A549 (cell line): ENCODE measurements at regions not wholly inside any gene's neighbourhood (a gene's known extent, or its start where the extent isn't known, plus 50 kb on each side); places are given as distances from the start of the nearest gene placed in this dataset.

Experiments used
- ATAC-seq, 2 experiments: fragments of 200-7000 bp in 1 of 2; fragments of >200 bp in 1 of 2; cut with Nextera tagmentation in 1 of 2; cut with Tn5 transposase in 1 of 2; 3 replicates each; pipeline versions ENCODE4 v1.8.0 to v1.9.1; 2018 to 2020; ENCODE audit warnings: mild to moderate bottlenecking in 1 of 2, moderate library complexity in 1 of 2
- CTCF ChIA-PET: fragments of 300-600 bp; sonication (Branson Sonifier 250); formaldehyde crosslinking; extraction: SDS; loops from one replicate; lab custom pipeline; 2021; ENCODE audit warnings: antibody characterized with exemption, inconsistent platforms; lab: Yijun Ruan, JAX
- POLR2A ChIA-PET: fragments of 350-600 bp; formaldehyde crosslinking; extraction: SDS; loops from one replicate; lab custom pipeline; 2021; ENCODE audit warnings: antibody characterized with exemption, inconsistent platforms; lab: Yijun Ruan, JAX
- DNase-seq, 2 experiments: peaks; one replicate each; pipeline versions ENCODE4 v3.0.0 to v3.0.0-alpha.2; 2011 to 2016; ENCODE audit warnings: low read depth in 1 of 2, low spot score in 1 of 2
- FAIRE-seq: peaks from 2 replicates; lab custom pipeline; 2011; peaks lifted over from hg19 to GRCh38; lab: Jason Lieb, UNC
- H3K27ac ChIP-seq, 2 experiments: fragments of >200 bp; sonication (Bioruptor Twin); formaldehyde crosslinking; 3 replicates each; pipeline ENCODE4 v1.5.1; 2016 to 2017
- H3K4me1 ChIP-seq: fragments of >200 bp; sonication (Bioruptor Twin); formaldehyde crosslinking; 3 replicates; pipeline ENCODE4 v1.6.1; 2016
- H3K4me2 ChIP-seq: fragments of >200 bp; sonication (Bioruptor Twin); formaldehyde crosslinking; 3 replicates; pipeline ENCODE4 v1.6.1; 2016
- H3K4me3 ChIP-seq: fragments of >200 bp; sonication (Bioruptor Twin); formaldehyde crosslinking; 3 replicates; pipeline ENCODE4 v1.5.1; 2016
- H3K9me3 ChIP-seq: fragments of >200 bp; sonication (Bioruptor Twin); formaldehyde crosslinking; 3 replicates; pipeline ENCODE4 v1.6.1; 2016
- ATOH8 ChIP-seq: fragments of 250-450 bp; sonication (Bioruptor Pico); IDR thresholded peaks from 2 replicates; pipeline ENCODE4 v1.5.0; 2020; ENCODE audit warnings: low read depth, mild to moderate bottlenecking, moderate library complexity
- CBX8 ChIP-seq: fragments of 200-600 bp; sonication (generic); IDR thresholded peaks from 2 replicates; pipeline ENCODE4 v1.6.1; 2016
- CEBPB ChIP-seq, 2 experiments: fragments of >200 bp in 1 of 2; sonication (Bioruptor Twin) in 1 of 2; formaldehyde crosslinking in 1 of 2; IDR thresholded peaks; 2 replicates each; pipeline ENCODE4 v1.6.1; 2012 to 2016
- E2F6 ChIP-seq: IDR thresholded peaks from 2 replicates; pipeline ENCODE4 v1.6.1; 2012; ENCODE audit warnings: low read depth, borderline replicate concordance
- ELK1 ChIP-seq: fragments of 150-350 bp; IDR thresholded peaks from 2 replicates; pipeline ENCODE4 v1.6.1; 2014; ENCODE audit warnings: low read depth, mild to moderate bottlenecking, low read length
- EP300 ChIP-seq, 2 experiments: fragments of >200 bp; sonication (Bioruptor Twin); formaldehyde crosslinking; IDR thresholded peaks; 2 replicates in 1 of 2; 3 replicates in 1 of 2; pipeline ENCODE4 v1.6.1; 2016 to 2017
- FOSL2 ChIP-seq, 2 experiments: fragments of 450-650 bp in 1 of 2; fragments of >200 bp in 1 of 2; sonication (Bioruptor Twin) in 1 of 2; formaldehyde crosslinking; IDR thresholded peaks; 2 replicates each; pipeline versions ENCODE4 v1.5.0 to v1.6.1; 2016 to 2020; ENCODE audit warnings: mild to moderate bottlenecking in 1 of 2, moderate library complexity in 1 of 2
- FOXS1 ChIP-seq: fragments of 250-450 bp; sonication (Bioruptor Pico); IDR thresholded peaks from 2 replicates; pipeline ENCODE4 v1.5.0; 2020; ENCODE audit warnings: mild to moderate bottlenecking, moderate library complexity
- GATA3 ChIP-seq: IDR thresholded peaks from 2 replicates; pipeline ENCODE4 v1.6.1; 2012; ENCODE audit warnings: borderline replicate concordance
- HDAC2 ChIP-seq: fragments of 200-600 bp; sonication (generic); IDR thresholded peaks from 2 replicates; pipeline ENCODE4 v1.6.1; 2016
- HOXA7 ChIP-seq: fragments of 250-450 bp; sonication (Bioruptor Pico); IDR thresholded peaks from 2 replicates; pipeline ENCODE4 v1.5.0; 2020; ENCODE audit warnings: mild to moderate bottlenecking, moderate library complexity
- JUN ChIP-seq, 2 experiments: fragments of >200 bp; sonication (Bioruptor Twin); formaldehyde crosslinking; IDR thresholded peaks; 2 replicates in 1 of 2; 3 replicates in 1 of 2; pipeline ENCODE4 v1.6.1; 2016 to 2017
- KDM1A ChIP-seq: fragments of 200-600 bp; sonication (generic); IDR thresholded peaks from 2 replicates; pipeline ENCODE4 v1.6.1; 2016; ENCODE audit warnings: low read depth, mild to moderate bottlenecking
- MAFK ChIP-seq: fragments of 450-650 bp; IDR thresholded peaks from 2 replicates; pipeline ENCODE4 v1.6.1; 2014; ENCODE audit not compliant: partially characterized antibody
- NPAS2 ChIP-seq: fragments of 250-450 bp; sonication (Bioruptor Pico); IDR thresholded peaks from 2 replicates; pipeline ENCODE4 v1.8.0; 2022; ENCODE audit warnings: mild to moderate bottlenecking, moderate library complexity, borderline replicate concordance
- PBX3 ChIP-seq: IDR thresholded peaks from 2 replicates; pipeline ENCODE4 v1.6.1; 2012
- POLR2A ChIP-seq: IDR thresholded peaks from 2 replicates; pipeline ENCODE4 v1.6.1; 2012; ENCODE audit warnings: mild to moderate bottlenecking, low read length
- POLR2AphosphoS2 ChIP-seq: conservative IDR thresholded peaks from 2 replicates; pipeline ENCODE4 v1.6.1; 2012; ENCODE audit warnings: low read length, improper control_type of control experiment, inconsistent platforms
- RAD21 ChIP-seq, 2 experiments: fragments of >200 bp in 1 of 2; sonication (Bioruptor Twin) in 1 of 2; formaldehyde crosslinking in 1 of 2; IDR thresholded peaks in 1 of 2; conservative IDR thresholded peaks in 1 of 2; 2 replicates in 1 of 2; 3 replicates in 1 of 2; pipeline ENCODE4 v1.6.1; 2012 to 2018; ENCODE audit warnings: inconsistent platforms in 1 of 2
- RARB ChIP-seq: fragments of 250-450 bp; sonication (Bioruptor Pico); IDR thresholded peaks from 2 replicates; pipeline ENCODE4 v1.8.0; 2021; ENCODE audit warnings: mild to moderate bottlenecking, moderate library complexity
- RNF2 ChIP-seq: fragments of 200-600 bp; sonication (generic); IDR thresholded peaks from 2 replicates; pipeline ENCODE4 v1.6.1; 2016; ENCODE audit warnings: low read depth, mild to moderate bottlenecking, antibody characterized with exemption, moderate library complexity, borderline replicate concordance
- SMC3 ChIP-seq: fragments of >200 bp; sonication (Bioruptor Twin); formaldehyde crosslinking; IDR thresholded peaks from 3 replicates; pipeline ENCODE4 v1.6.1; 2018; ENCODE audit warnings: inconsistent platforms
- SREBF2 ChIP-seq: fragments of 450-650 bp; IDR thresholded peaks from 2 replicates; pipeline ENCODE4 v1.6.1; 2014; ENCODE audit warnings: mild to moderate bottlenecking, moderate library complexity
- TP53 ChIP-seq: fragments of 250-450 bp; sonication (Bioruptor Pico); IDR thresholded peaks from 2 replicates; pipeline ENCODE4 v1.5.0; 2021; ENCODE audit warnings: mild to moderate bottlenecking, moderate library complexity
- USF2 ChIP-seq: fragments of 450-650 bp; IDR thresholded peaks from 2 replicates; pipeline ENCODE4 v1.6.1; 2014; ENCODE audit warnings: antibody characterized with exemption
- ZFP36 ChIP-seq: fragments of 450-650 bp; IDR thresholded peaks from 2 replicates; pipeline ENCODE4 v1.6.1; 2014; ENCODE audit warnings: borderline replicate concordance; ENCODE audit not compliant: partially characterized antibody
- ZSCAN20 ChIP-seq: fragments of 250-450 bp; sonication (Bioruptor Pico); IDR thresholded peaks from 2 replicates; pipeline ENCODE4 v1.8.0; 2022; ENCODE audit warnings: mild to moderate bottlenecking, moderate library complexity
- WGBS: methylation state at CpG from one replicate; pipeline ENCODE4 v1.1.6; 2017; ENCODE audit errors: missing lambda C conversion rate; 5-methylcytosine and 5-hydroxymethylcytosine counted together

GRCh38 chr7:35513828-35514227 lies 181.1 kb downstream of the HERPUD2 start:
- TF ChIP-seq CBX8, result no peak
- TF ChIP-seq EP300 (IDR thresholded peaks at IDR 0.05), result no peak
- TF ChIP-seq CEBPB (IDR thresholded peaks at IDR 0.05), result no peak
- DNase-seq (no peak), ATAC-seq (no peak), FAIRE-seq (no peak)
- ChIA-PET POLR2A (no interaction called here), CTCF (interaction anchor here (0.8 to 1.4 kb wide), 3 partner anchors 24 to 90 kb away, joined by 3 to 4 read pairs (median 4); no protein-coding TSS in a partner anchor)
- Histone ChIP-seq H3K4me3 (no peak overlapping the region), H3K4me1 (no peaks in the 10 kb centered on the region), H3K27ac (no peak overlapping the region), H3K4me2 (no peak overlapping the region), H3K9me3 (no peaks in the 10 kb centered on the region)

- DNase-seq (no peak), ATAC-seq (no peak), FAIRE-seq (no peak)
- H3K27ac ChIP-seq, result no peak overlapping the region
- ChIA-PET POLR2A (no interaction called here), CTCF (interaction anchor here (1.4 kb wide), 1 partner anchor 89 kb away, joined by 3 read pairs; no protein-coding TSS in a partner anchor)
- no peak overlapping the region for H3K4me3 ChIP-seq
- TF ChIP-seq RARB (no peak), FOXS1 (no peak), ZSCAN20 (CRISPR knock-in tag) (no peak), ELK1 (no peak), TP53 (CRISPR knock-in tag) (no peak), MAFK (no peak), ATOH8 (CRISPR knock-in tag) (no peak), EP300 (IDR thresholded peaks at IDR 0.05) (no peak), KDM1A (no peak), E2F6 (no peak), HDAC2 (no peak), FOSL2 (IDR thresholded peaks at IDR 0.05) (no peak), FOSL2 (CRISPR knock-in tag; IDR thresholded peaks at IDR 0.05) (no peak)
- H3K9me3 ChIP-seq, result no peaks in the 10 kb centered on the region
- no peak overlapping the region for H3K4me2 ChIP-seq
- WGBS, result 18% methylated on average over 5 of the region's 5 CpGs
- H3K4me1 ChIP-seq, result no peaks in the 10 kb centered on the region
Measured at GRCh38 chr7:35513195-35513594, 181.7 kb downstream of the HERPUD2 start.

GRCh38 chr7:35512716-35513115 lies 182.2 kb downstream of the HERPUD2 start:
- no peak overlapping the region for H3K4me2 ChIP-seq
- no peaks in the 10 kb centered on the region for H3K9me3 ChIP-seq
- no peak for TF ChIP-seq CBX8
- no peak for TF ChIP-seq CEBPB (IDR thresholded peaks at IDR 0.05)
- TF ChIP-seq NPAS2, result no peak
- TF ChIP-seq POLR2A, result no peak
- no peak for TF ChIP-seq JUN (IDR thresholded peaks at IDR 0.05)
- TF ChIP-seq POLR2AphosphoS2, result no peak
- no peak for TF ChIP-seq KDM1A
- TF ChIP-seq GATA3, result no peak
- no peak for TF ChIP-seq ZFP36
- no peak for TF ChIP-seq HOXA7
- no peak for TF ChIP-seq SREBF2
- TF ChIP-seq USF2, result no peak
- TF ChIP-seq E2F6, result no peak
- no peak for TF ChIP-seq ZSCAN20 (CRISPR knock-in tag)
- no peak for TF ChIP-seq SMC3
- TF ChIP-seq PBX3, result no peak
- no peak for TF ChIP-seq RAD21 (conservative IDR thresholded peaks at IDR 0.05 in 1 of 2, IDR thresholded peaks at IDR 0.05 in 1 of 2)
- no peak for TF ChIP-seq RNF2
- H3K4me3 ChIP-seq, result no peak overlapping the region
- H3K27ac ChIP-seq, result no peak overlapping the region
- ChIA-PET CTCF (interaction anchor here (0.5 to 3.4 kb wide), 3 partner anchors 8 to 217 kb away, joined by 4 to 22 read pairs (median 4); no protein-coding TSS in a partner anchor), POLR2A (no interaction called here)
- DNase-seq (no peak), FAIRE-seq (no peak), ATAC-seq (no peak)
- H3K4me1 ChIP-seq, result no peaks in the 10 kb centered on the region
- WGBS, result 22% methylated on average over 5 of the region's 5 CpGs
